ENCODE measurements at regions not wholly inside any gene's neighbourhood (a gene's known extent, or its start where the extent isn't known, plus 50 kb on each side); places are given as distances from the start of the nearest gene placed in this dataset.

DNA sequence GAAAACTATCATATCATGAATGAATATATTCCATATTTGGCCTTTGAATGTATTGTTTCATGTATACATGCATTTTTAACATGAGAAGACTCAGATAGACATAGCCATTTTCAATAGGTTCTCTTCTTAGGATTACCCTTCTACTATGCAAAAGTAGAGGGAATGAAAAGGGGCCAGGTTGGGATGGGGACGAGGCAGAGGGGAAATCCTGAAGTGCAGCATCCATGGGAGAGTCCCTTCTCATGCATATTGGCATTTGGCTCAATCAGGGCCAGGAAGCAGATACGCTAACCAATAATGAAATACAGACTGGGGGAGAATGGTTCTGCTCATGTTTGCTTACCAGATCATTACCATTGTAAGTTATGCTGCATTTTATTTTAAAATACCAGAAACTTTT, 475.8 kb downstream of the STK39 start:
- no peak overlapping the region for H3K4me3 ChIP-seq (replicated peaks in 1 of 2; ENCODE audit: low read depth in 2 of 2, low read length in 2 of 2)
- TF ChIP-seq, protein P1, sequence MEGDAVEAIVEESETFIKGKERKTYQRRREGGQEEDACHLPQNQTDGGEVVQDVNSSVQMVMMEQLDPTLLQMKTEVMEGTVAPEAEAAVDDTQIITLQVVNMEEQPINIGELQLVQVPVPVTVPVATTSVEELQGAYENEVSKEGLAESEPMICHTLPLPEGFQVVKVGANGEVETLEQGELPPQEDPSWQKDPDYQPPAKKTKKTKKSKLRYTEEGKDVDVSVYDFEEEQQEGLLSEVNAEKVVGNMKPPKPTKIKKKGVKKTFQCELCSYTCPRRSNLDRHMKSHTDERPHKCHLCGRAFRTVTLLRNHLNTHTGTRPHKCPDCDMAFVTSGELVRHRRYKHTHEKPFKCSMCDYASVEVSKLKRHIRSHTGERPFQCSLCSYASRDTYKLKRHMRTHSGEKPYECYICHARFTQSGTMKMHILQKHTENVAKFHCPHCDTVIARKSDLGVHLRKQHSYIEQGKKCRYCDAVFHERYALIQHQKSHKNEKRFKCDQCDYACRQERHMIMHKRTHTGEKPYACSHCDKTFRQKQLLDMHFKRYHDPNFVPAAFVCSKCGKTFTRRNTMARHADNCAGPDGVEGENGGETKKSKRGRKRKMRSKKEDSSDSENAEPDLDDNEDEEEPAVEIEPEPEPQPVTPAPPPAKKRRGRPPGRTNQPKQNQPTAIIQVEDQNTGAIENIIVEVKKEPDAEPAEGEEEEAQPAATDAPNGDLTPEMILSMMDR (IDR thresholded peaks at IDR 0.05; ENCODE audit: low read depth, low read length): no peak
- no peak for DNase-seq (ENCODE audit: low read depth in 2 of 2)

DNA sequence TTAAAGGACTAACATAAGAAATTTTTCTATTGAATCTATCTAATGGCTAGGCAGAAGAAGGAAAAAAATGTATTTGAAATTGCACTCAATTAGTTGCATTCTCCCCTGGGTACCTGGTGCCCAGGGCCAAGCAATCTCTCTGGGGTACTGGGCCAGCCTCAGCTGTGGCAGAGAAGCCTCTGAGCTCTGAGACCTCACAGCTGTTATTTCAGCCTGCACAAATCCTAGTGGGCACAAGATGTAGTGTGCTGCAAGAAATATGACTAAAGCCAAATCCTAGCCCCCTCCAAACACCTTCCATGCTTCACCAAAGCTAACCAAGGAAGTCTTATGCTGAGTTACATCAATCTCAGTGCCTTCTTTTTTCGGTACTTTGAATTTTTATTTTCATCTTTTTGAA, 478.4 kb downstream of the STK39 start:
- no peak overlapping the region for H3K4me3 ChIP-seq (replicated peaks in 1 of 2; ENCODE audit: low read depth in 2 of 2, low read length in 2 of 2)
- TF ChIP-seq, protein P1 (IDR thresholded peaks at IDR 0.05; ENCODE audit: low read depth, low read length): no peak
- no peak for DNase-seq (ENCODE audit: low read depth in 2 of 2)

DNA sequence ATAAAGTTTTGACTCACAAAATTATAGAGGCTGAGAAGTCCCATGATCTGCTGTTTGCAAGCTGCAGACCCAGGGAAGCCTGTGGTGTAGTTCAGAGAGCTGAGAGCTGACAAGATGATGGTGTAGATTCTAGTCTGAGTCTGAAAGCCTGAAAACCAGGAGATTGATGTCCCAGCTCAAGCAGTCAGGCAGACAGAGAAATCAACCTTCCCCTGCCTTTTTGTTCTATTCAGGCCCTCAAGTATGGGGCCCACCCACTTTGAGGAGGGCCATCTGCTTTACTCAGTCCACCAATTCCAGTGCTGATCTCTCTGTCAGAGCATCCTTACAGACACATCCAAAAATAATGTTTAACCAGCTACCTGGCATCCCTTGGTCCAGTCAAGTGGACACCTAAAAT, 479.6 kb downstream of the STK39 start:
- TF ChIP-seq, protein P1 (IDR thresholded peaks at IDR 0.05; ENCODE audit: low read depth, low read length): no peak
- no peak for DNase-seq (ENCODE audit: low read depth in 2 of 2)
- no peak overlapping the region for H3K4me3 ChIP-seq (replicated peaks in 1 of 2; ENCODE audit: low read depth in 2 of 2, low read length in 2 of 2)

DNA sequence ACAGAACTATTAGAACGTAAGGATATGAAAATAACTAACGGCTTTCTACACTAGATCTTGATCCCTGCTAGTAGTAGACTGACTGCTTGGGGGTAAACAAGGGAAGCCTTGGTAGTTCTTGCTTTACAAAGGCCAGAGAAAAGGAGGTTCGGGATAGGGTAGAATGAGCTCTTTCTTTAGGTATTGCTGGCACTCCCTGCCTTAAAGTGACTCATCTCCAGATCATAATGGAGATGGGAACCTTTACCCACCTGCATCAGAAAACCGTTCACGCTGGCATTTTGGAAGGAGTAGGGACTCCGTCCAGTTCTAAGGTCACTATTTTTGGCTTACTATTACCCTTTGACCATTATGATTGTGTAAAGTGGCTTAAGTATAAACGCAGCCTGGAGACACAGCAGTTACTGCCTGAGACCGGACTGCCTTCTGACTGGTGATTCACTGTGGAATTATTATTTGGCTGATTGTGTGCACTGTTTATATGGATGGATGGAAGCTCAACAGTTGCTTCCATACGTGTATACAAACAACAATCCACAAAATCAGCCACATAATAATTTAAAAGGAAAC, 482.5 kb downstream of the STK39 start:
- TF ChIP-seq, protein P1 (IDR thresholded peaks at IDR 0.05; ENCODE audit: low read depth, low read length): no peak
- H3K4me3 ChIP-seq (replicated peaks in 1 of 2; ENCODE audit: low read depth in 2 of 2, low read length in 2 of 2): no peak overlapping the region
- DNase-seq (ENCODE audit: low read depth in 2 of 2): no peak

DNA sequence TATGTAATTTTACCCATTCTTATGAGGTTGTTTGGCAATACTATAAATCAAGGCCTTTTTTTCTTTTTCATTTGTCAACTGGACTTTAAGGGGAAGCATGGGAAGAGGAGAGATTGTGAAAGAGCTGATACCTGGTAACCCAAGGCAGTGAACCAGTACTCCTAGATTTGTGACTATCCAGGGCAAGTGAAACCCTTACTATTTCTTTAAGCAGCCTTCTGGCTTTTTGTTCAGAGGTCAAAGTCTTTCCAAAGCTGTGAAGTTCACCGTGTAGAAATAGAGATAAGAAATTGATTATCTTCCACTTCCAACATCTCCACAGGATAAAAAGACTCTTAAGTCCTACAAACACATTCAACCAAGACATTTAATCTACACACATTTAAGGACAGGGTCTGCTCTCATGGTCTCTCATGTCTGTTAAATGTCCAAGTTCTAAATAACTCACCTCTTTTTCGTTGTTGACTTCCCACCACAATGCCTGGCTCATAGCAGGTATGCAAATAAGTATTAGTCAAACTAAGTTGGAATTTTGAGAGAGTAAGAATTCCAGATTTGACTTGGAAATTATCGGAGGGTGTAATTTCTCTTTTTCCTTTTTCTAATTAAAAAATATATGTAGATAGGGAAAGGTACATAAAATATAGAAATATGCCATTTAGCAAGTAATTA, 485.8 kb downstream of the STK39 start:
- no peak overlapping the region for H3K4me3 ChIP-seq (replicated peaks in 1 of 2; ENCODE audit: low read depth in 2 of 2, low read length in 2 of 2)
- no peak for DNase-seq (ENCODE audit: low read depth in 2 of 2)
- TF ChIP-seq, protein P1 (IDR thresholded peaks at IDR 0.05; ENCODE audit: low read depth, low read length): no peak

DNA sequence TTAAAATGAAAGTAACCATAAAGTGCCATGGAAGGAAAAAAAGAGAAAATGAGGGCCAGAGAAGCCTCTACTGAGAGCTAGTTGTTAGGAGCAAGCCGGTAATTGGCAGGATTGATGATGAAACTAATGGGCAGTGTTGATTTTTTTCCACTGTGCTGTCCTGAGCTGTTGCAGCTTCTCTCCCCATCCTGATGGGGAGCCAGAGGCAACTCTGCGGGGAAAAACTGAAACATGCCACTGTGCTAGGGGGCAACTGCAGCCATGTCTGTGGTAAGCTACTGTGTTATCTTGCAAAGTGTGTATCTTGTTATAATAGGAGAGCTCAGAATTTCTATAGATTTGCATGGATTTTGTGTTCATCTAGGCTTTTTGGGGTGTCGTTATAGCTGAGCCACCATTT, 487.9 kb downstream of the STK39 start:
- DNase-seq (ENCODE audit: low read depth in 2 of 2): no peak
- H3K4me3 ChIP-seq (replicated peaks in 1 of 2; ENCODE audit: low read depth in 2 of 2, low read length in 2 of 2): no peak overlapping the region
- TF ChIP-seq, protein P1 (IDR thresholded peaks at IDR 0.05; ENCODE audit: low read depth, low read length): no peak

DNA sequence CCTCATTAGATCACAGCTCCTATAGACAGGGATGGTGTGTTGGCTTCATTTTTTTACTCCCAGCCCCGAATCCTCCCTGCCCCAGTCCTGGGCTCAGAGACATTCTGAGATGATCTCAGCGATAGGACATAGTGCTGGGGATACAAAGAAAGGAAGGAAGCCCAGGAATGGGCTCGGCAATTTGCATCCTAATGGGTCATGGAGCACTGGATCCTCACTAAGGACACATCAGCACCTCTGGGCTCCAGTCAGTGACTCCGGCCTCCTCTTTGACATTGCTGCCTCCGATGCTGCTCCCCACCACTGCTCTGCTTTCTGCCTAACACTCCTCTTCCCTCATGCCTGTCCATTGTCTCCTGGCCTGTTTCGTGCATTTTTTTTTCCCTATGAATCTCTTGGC, 489.1 kb downstream of the STK39 start:
- TF ChIP-seq, protein P1 (IDR thresholded peaks at IDR 0.05; ENCODE audit: low read depth, low read length): no peak
- DNase-seq (ENCODE audit: low read depth in 2 of 2): no peak

More for the DNA sequence above, 489.1 kb downstream of the STK39 start:
- H3K4me3 ChIP-seq (replicated peaks in 1 of 2; ENCODE audit: low read depth in 2 of 2, low read length in 2 of 2): no peak overlapping the region
